ENCODE measurements at regions not wholly inside any gene's neighbourhood (a gene's known extent, or its start where the extent isn't known, plus 50 kb on each side); places are given as distances from the start of the nearest gene placed in this dataset.

DNA sequence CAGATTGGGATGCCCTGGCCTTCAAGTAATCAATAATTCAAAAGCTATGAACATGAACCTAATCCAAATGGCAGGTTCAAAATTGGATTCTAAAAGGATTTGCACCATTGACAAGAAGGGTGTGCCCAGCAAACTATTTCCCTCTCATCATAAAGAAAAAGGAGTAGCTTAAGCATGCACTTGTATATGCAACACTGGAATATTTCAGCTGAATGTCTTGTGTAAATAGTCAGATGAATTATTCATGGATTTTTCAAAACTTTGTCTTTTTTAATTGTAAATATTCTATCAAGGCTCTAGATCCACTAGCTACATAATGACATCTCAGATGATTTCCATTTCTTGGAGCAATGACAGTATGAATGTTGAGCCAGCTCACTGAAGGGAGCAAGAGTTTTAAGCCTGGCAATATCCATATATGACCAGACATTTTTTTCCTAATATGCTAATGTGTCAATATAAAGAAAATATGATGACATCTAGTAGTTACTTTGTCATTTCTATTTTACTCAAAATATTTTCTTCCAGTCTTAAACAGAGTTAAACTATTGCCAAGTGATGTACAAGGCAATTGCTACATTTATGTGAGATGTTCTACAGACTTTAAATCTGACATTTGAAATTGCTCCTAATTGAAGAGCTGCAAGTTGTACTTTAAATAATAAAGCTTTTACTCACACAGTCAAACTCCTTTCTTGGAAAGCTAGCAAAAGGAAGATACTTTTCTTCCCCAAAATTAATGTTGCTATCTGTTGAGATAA lies 230.5 kb upstream of the AGTR1 start:
- peaks cover 14% of the 10 kb centered on the region for H3K27me3 Mint-ChIP-seq (ENCODE audit: insufficient read depth, unreplicated experiment)
- H3K9me3 Mint-ChIP-seq (ENCODE audit: unreplicated experiment) = no peaks in the 10 kb centered on the region
- H3K4me1 Mint-ChIP-seq (ENCODE audit: insufficient read depth, unreplicated experiment) = no peaks in the 10 kb centered on the region
- no peak overlapping the region for H3K27ac Mint-ChIP-seq (ENCODE audit: low read depth, unreplicated experiment)
- intact Hi-C loops (cut with micrococcal nuclease) = no loop called here
- ChIA-PET CTCF (interaction anchor here (0.6 kb wide), 2 partner anchors 480 to 1502 kb away, joined by 3 to 4 read pairs; no protein-coding TSS in a partner anchor), POLR2A (interaction anchor here (0.6 kb wide), 1 partner anchor 359 kb away, joined by 3 read pairs; no protein-coding TSS in a partner anchor)
- DNase-seq (ENCODE audit: unreplicated experiment) = no peak
- H3K36me3 Mint-ChIP-seq (ENCODE audit: insufficient read depth, unreplicated experiment) = no peaks in the 10 kb centered on the region
- H3K4me3 Mint-ChIP-seq (ENCODE audit: unreplicated experiment) = no peak overlapping the region
- TF ChIP-seq, protein P1, sequence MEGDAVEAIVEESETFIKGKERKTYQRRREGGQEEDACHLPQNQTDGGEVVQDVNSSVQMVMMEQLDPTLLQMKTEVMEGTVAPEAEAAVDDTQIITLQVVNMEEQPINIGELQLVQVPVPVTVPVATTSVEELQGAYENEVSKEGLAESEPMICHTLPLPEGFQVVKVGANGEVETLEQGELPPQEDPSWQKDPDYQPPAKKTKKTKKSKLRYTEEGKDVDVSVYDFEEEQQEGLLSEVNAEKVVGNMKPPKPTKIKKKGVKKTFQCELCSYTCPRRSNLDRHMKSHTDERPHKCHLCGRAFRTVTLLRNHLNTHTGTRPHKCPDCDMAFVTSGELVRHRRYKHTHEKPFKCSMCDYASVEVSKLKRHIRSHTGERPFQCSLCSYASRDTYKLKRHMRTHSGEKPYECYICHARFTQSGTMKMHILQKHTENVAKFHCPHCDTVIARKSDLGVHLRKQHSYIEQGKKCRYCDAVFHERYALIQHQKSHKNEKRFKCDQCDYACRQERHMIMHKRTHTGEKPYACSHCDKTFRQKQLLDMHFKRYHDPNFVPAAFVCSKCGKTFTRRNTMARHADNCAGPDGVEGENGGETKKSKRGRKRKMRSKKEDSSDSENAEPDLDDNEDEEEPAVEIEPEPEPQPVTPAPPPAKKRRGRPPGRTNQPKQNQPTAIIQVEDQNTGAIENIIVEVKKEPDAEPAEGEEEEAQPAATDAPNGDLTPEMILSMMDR (IDR thresholded peaks at IDR 0.05; ENCODE audit: unreplicated experiment) = no peak
- BruUV-seq (replicated peaks) = no TSS peak

- Mint-ChIP-seq H3K36me3 (ENCODE audit: insufficient read depth, unreplicated experiment) (no peaks in the 10 kb centered on the region), H3K4me1 (ENCODE audit: insufficient read depth, unreplicated experiment) (no peaks in the 10 kb centered on the region), H3K9me3 (ENCODE audit: unreplicated experiment) (peaks cover 27% of the 10 kb centered on the region), H3K27ac (ENCODE audit: low read depth, unreplicated experiment) (no peak overlapping the region), H3K4me3 (ENCODE audit: unreplicated experiment) (no peak overlapping the region), H3K27me3 (ENCODE audit: insufficient read depth, unreplicated experiment) (no peaks in the 10 kb centered on the region)
- intact Hi-C loops (cut with micrococcal nuclease) = no loop called here
- no TSS peak for BruUV-seq (replicated peaks)
- ChIA-PET POLR2A (no interaction called here), CTCF (no interaction called here)
- no peak for DNase-seq (ENCODE audit: unreplicated experiment)
- TF ChIP-seq, protein P1 (IDR thresholded peaks at IDR 0.05; ENCODE audit: unreplicated experiment) = no peak
These were observed 220.3 kb upstream of the AGTR1 start for GRCh38 chr3:148477375-148477774.

DNA sequence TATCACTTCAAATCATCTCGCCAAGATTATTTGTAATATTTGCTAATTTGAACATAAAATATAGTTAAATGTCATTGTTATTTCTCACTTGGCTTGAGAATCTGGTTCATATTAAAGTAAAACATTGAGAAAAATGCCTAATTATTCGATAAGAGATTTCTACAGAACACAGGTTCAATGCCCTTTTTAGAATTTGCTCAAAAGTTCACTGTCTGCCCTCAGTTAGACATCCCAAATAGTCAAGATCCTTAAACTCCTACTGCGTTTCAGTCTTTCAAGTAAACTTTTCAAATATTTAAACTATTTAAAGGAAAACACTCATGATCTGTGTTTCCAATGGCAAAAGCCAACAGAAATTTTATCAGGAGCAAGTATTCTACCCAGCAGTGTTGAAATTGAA lies 204.1 kb upstream of the AGTR1 start:
- POLR2A ChIA-PET = no interaction called here
- H3K4me1 Mint-ChIP-seq (ENCODE audit: insufficient read depth, unreplicated experiment) = no peaks in the 10 kb centered on the region
- intact Hi-C loops (cut with micrococcal nuclease) = no loop called here
- no peak for DNase-seq (ENCODE audit: unreplicated experiment)
- no peaks in the 10 kb centered on the region for H3K36me3 Mint-ChIP-seq (ENCODE audit: insufficient read depth, unreplicated experiment)
- CTCF ChIA-PET = no interaction called here
- H3K27me3 Mint-ChIP-seq (ENCODE audit: insufficient read depth, unreplicated experiment) = peaks cover 44% of the 10 kb centered on the region
- H3K4me3 Mint-ChIP-seq (ENCODE audit: unreplicated experiment) = no peak overlapping the region
- no TSS peak for BruUV-seq (replicated peaks)
- H3K9me3 Mint-ChIP-seq (ENCODE audit: unreplicated experiment) = no peaks in the 10 kb centered on the region
- H3K27ac Mint-ChIP-seq (ENCODE audit: low read depth, unreplicated experiment) = no peak overlapping the region
- TF ChIP-seq, protein P1 (IDR thresholded peaks at IDR 0.05; ENCODE audit: unreplicated experiment) = no peak

DNA sequence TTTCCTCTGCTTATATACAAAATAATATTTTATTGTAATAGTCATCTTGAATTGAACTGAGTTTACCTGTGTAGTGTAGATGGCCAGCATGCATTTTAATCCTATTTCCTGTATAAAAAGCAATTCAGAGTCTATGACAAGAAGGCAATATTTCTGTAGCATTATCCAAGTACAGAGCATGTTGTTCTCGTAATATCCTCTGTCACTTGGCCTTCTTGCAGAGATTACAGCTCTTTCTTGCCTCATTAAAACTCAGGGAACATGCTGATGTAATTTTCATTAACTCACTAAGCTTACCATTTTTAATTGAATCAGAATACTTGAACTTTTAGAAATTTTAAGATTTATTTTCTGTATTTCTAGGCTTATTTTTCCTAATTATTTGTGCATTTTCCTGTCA lies 203.3 kb upstream of the AGTR1 start:
- ChIA-PET CTCF (interaction anchor here (0.6 kb wide), 1 partner anchor 176 kb away, joined by 3 read pairs; no protein-coding TSS in a partner anchor), POLR2A (no interaction called here)
- no TSS peak for BruUV-seq (replicated peaks)
- Mint-ChIP-seq H3K36me3 (ENCODE audit: insufficient read depth, unreplicated experiment) (no peaks in the 10 kb centered on the region), H3K9me3 (ENCODE audit: unreplicated experiment) (no peaks in the 10 kb centered on the region), H3K4me1 (ENCODE audit: insufficient read depth, unreplicated experiment) (no peaks in the 10 kb centered on the region), H3K27ac (ENCODE audit: low read depth, unreplicated experiment) (no peak overlapping the region), H3K4me3 (ENCODE audit: unreplicated experiment) (no peak overlapping the region), H3K27me3 (ENCODE audit: insufficient read depth, unreplicated experiment) (peaks cover 40% of the 10 kb centered on the region)
- TF ChIP-seq, protein P1 (IDR thresholded peaks at IDR 0.05; ENCODE audit: unreplicated experiment) = no peak
- DNase-seq (ENCODE audit: unreplicated experiment) = no peak
- intact Hi-C loops (cut with micrococcal nuclease) = no loop called here
